Activated T-helper 2 cell treated with anti-CD3 and anti-CD28 coated beads, Interferon-gamma antibody, Interleukin-2, Interleukin-4, amounts not matched to agents 10 μg/mL and 5 μg/mL and 100 μg/mL, durations not matched to agents 14 hours and 24 hours and 36 hours (primary cell): ENCODE measurements at regions not wholly inside any gene's neighbourhood (a gene's known extent, or its start where the extent isn't known, plus 50 kb on each side); places are given as distances from the start of the nearest gene placed in this dataset.
A peak's percentile ranks its signal among the peaks of the same experiment; 100 is the strongest.

Source experiments
- DNase-seq: peaks from one replicate; pipeline ENCODE4 v3.0.0; 2021; ENCODE audit warnings: low spot score
- H3K27ac Mint-ChIP-seq: one replicate; pipeline ENCODE4 v1.8.0; 2021; ENCODE audit warnings: mixed read lengths
- H3K27me3 Mint-ChIP-seq: one replicate; pipeline ENCODE4 v1.8.0; 2021; ENCODE audit warnings: low read depth, mixed read lengths
- H3K36me3 Mint-ChIP-seq: one replicate; pipeline ENCODE4 v1.8.0; 2021; ENCODE audit warnings: low read depth, mixed read lengths
- H3K4me1 Mint-ChIP-seq: one replicate; pipeline ENCODE4 v1.8.0; 2021; ENCODE audit warnings: low read depth, mixed read lengths
- H3K4me3 Mint-ChIP-seq: one replicate; pipeline ENCODE4 v1.8.0; 2021; ENCODE audit warnings: low read depth, mild to moderate bottlenecking, moderate library complexity, mixed read lengths
- H3K9me3 Mint-ChIP-seq: one replicate; pipeline ENCODE4 v1.8.0; 2021; ENCODE audit warnings: mixed read lengths
- intact Hi-C: fragments of 100-400 bp; cut with micrococcal nuclease; formaldehyde crosslinking; loops from one replicate; pipeline ENCODE4 v1.15.1; 2023

GRCh38 chr12:45102818-45103217 lies 51.9 kb upstream of the DBX2 start:
- H3K27me3 Mint-ChIP-seq = no peaks in the 10 kb centered on the region
- intact Hi-C loops = no loop called here
- no peaks in the 10 kb centered on the region for H3K36me3 Mint-ChIP-seq
- no peaks in the 10 kb centered on the region for H3K9me3 Mint-ChIP-seq
- H3K4me3 Mint-ChIP-seq = no peak overlapping the region
- DNase-seq = no peak
- H3K27ac Mint-ChIP-seq = no peak overlapping the region
- no peaks in the 10 kb centered on the region for H3K4me1 Mint-ChIP-seq

GRCh38 chr12:45105996-45106395 lies 55.1 kb upstream of the DBX2 start:
- Mint-ChIP-seq H3K36me3 (no peaks in the 10 kb centered on the region), H3K27ac (no peak overlapping the region), H3K4me3 (no peak overlapping the region), H3K4me1 (no peaks in the 10 kb centered on the region), H3K27me3 (no peaks in the 10 kb centered on the region), H3K9me3 (no peaks in the 10 kb centered on the region)
- no peak for DNase-seq
- intact Hi-C loops = no loop called here

- Mint-ChIP-seq H3K9me3 (no peaks in the 10 kb centered on the region), H3K27ac (no peak overlapping the region), H3K27me3 (peaks cover 6% of the 10 kb centered on the region), H3K36me3 (no peaks in the 10 kb centered on the region), H3K4me1 (no peaks in the 10 kb centered on the region), H3K4me3 (no peak overlapping the region)
- intact Hi-C loops = no loop called here
- DNase-seq = no peak
These were observed 61.4 kb upstream of the DBX2 start for GRCh38 chr12:45112306-45112705.

GRCh38 chr12:45121224-45121623 lies 70.3 kb upstream of the DBX2 start:
- Mint-ChIP-seq H3K4me1 (no peaks in the 10 kb centered on the region), H3K4me3 (no peak overlapping the region), H3K36me3 (no peaks in the 10 kb centered on the region), H3K27ac (no peak overlapping the region), H3K9me3 (no peaks in the 10 kb centered on the region), H3K27me3 (peaks cover 8% of the 10 kb centered on the region)
- intact Hi-C loops = no loop called here
- no peak for DNase-seq

- H3K4me3 Mint-ChIP-seq = no peak overlapping the region
- intact Hi-C loops = no loop called here
- H3K4me1 Mint-ChIP-seq = no peaks in the 10 kb centered on the region
These were observed 72.0 kb upstream of the DBX2 start for GRCh38 chr12:45122768-45123380.

GRCh38 chr12:45124485-45125155 lies 73.7 kb upstream of the DBX2 start:
- Mint-ChIP-seq H3K4me1 (no peaks in the 10 kb centered on the region), H3K9me3 (no peaks in the 10 kb centered on the region), H3K27ac (no peak overlapping the region), H3K27me3 (peaks cover 22% of the 10 kb centered on the region), H3K4me3 (no peak overlapping the region), H3K36me3 (no peaks in the 10 kb centered on the region)
- intact Hi-C loops = no loop called here
- DNase-seq = no peak

More at GRCh38 chr12:45122768-45123380, 72.0 kb upstream of the DBX2 start:
- H3K27me3 Mint-ChIP-seq = peaks cover 18% of the 10 kb centered on the region
- H3K36me3 Mint-ChIP-seq = no peaks in the 10 kb centered on the region
- H3K27ac Mint-ChIP-seq = no peak overlapping the region
- no peak for DNase-seq
- no peaks in the 10 kb centered on the region for H3K9me3 Mint-ChIP-seq

GRCh38 chr12:45125997-45126396 lies 75.1 kb upstream of the DBX2 start:
- no peaks in the 10 kb centered on the region for H3K36me3 Mint-ChIP-seq
- DNase-seq = no peak
- no peak overlapping the region for H3K27ac Mint-ChIP-seq
- no peak overlapping the region for H3K4me3 Mint-ChIP-seq
- H3K4me1 Mint-ChIP-seq = no peaks in the 10 kb centered on the region
- peaks cover 22% of the 10 kb centered on the region for H3K27me3 Mint-ChIP-seq
- H3K9me3 Mint-ChIP-seq = no peaks in the 10 kb centered on the region
- intact Hi-C loops = no loop called here

GRCh38 chr12:45128637-45129036 lies 77.7 kb upstream of the DBX2 start:
- H3K4me3 Mint-ChIP-seq = no peak overlapping the region
- H3K4me1 Mint-ChIP-seq = no peaks in the 10 kb centered on the region
- intact Hi-C loops = no loop called here
- no peak for DNase-seq
- peaks cover 20% of the 10 kb centered on the region for H3K27me3 Mint-ChIP-seq
- no peaks in the 10 kb centered on the region for H3K9me3 Mint-ChIP-seq
- no peak overlapping the region for H3K27ac Mint-ChIP-seq
- H3K36me3 Mint-ChIP-seq = no peaks in the 10 kb centered on the region

GRCh38 chr12:45130881-45131281 lies 80.0 kb upstream of the DBX2 start:
- intact Hi-C loops = no loop called here
- H3K4me3 Mint-ChIP-seq = no peak overlapping the region
- H3K27ac Mint-ChIP-seq = no peak overlapping the region
- peak; percentile 23 for DNase-seq
- no peaks in the 10 kb centered on the region for H3K36me3 Mint-ChIP-seq
- H3K27me3 Mint-ChIP-seq = peaks cover 26% of the 10 kb centered on the region
- H3K4me1 Mint-ChIP-seq = no peaks in the 10 kb centered on the region
- no peaks in the 10 kb centered on the region for H3K9me3 Mint-ChIP-seq

- H3K4me3 Mint-ChIP-seq = no peak overlapping the region
- intact Hi-C loops = no loop called here
These were observed 80.6 kb upstream of the DBX2 start for GRCh38 chr12:45131506-45131905.

GRCh38 chr12:45138609-45139008 lies 77.3 kb upstream of the ANO6 start:
- no peak overlapping the region for H3K4me3 Mint-ChIP-seq
- intact Hi-C loops = no loop called here
- H3K4me1 Mint-ChIP-seq = no peaks in the 10 kb centered on the region
- H3K27ac Mint-ChIP-seq = no peak overlapping the region
- H3K9me3 Mint-ChIP-seq = no peaks in the 10 kb centered on the region
- peaks cover 11% of the 10 kb centered on the region for H3K27me3 Mint-ChIP-seq
- no peak for DNase-seq
- no peaks in the 10 kb centered on the region for H3K36me3 Mint-ChIP-seq

More at GRCh38 chr12:45131506-45131905, 80.6 kb upstream of the DBX2 start:
- no peak overlapping the region for H3K27ac Mint-ChIP-seq
- no peaks in the 10 kb centered on the region for H3K9me3 Mint-ChIP-seq
- no peak for DNase-seq
- H3K27me3 Mint-ChIP-seq = peaks cover 27% of the 10 kb centered on the region
- H3K4me1 Mint-ChIP-seq = no peaks in the 10 kb centered on the region
- H3K36me3 Mint-ChIP-seq = no peaks in the 10 kb centered on the region

GRCh38 chr12:45148006-45148405 lies 67.9 kb upstream of the ANO6 start:
- no peak overlapping the region for H3K27ac Mint-ChIP-seq
- H3K36me3 Mint-ChIP-seq = no peaks in the 10 kb centered on the region
- no peak for DNase-seq
- H3K9me3 Mint-ChIP-seq = peaks cover 28% of the 10 kb centered on the region
- intact Hi-C loops = no loop called here
- peaks cover 1% of the 10 kb centered on the region for H3K27me3 Mint-ChIP-seq
- no peaks in the 10 kb centered on the region for H3K4me1 Mint-ChIP-seq
- no peak overlapping the region for H3K4me3 Mint-ChIP-seq

- Mint-ChIP-seq H3K36me3 (no peaks in the 10 kb centered on the region), H3K27ac (no peak overlapping the region), H3K27me3 (peaks cover 1% of the 10 kb centered on the region), H3K4me3 (no peak overlapping the region), H3K9me3 (peaks cover 28% of the 10 kb centered on the region), H3K4me1 (no peaks in the 10 kb centered on the region)
- intact Hi-C loops = no loop called here
- no peak for DNase-seq
These were observed 67.3 kb upstream of the ANO6 start for GRCh38 chr12:45148619-45149018.
